ENCODE measurements at regions not wholly inside any gene's neighbourhood (a gene's known extent, or its start where the extent isn't known, plus 50 kb on each side); places are given as distances from the start of the nearest gene placed in this dataset.

- Histone ChIP-seq H3K4me3 (no peak overlapping the region), H3K4me1 (ENCODE audit: low read depth) (peaks cover 37% of the 10 kb centered on the region), H3K27ac (peak overlapping the region; percentile 31), H3K27me3 (no peaks in the 10 kb centered on the region), H3K9me3 (ENCODE audit: low read depth) (no peaks in the 10 kb centered on the region), H3K36me3 (no peaks in the 10 kb centered on the region)
- no peak for DNase-seq (ENCODE audit: low read depth in 1 of 2, low spot score in 1 of 2)
- TF ChIP-seq CTCF (IDR thresholded peaks at IDR 0.05; ENCODE audit: low read depth, low read length) = no peak
Observed at GRCh38 chr18:6561862-6562291, 147.2 kb upstream of the L3MBTL4 start.

GRCh38 chr18:6563896-6564295 is 149.2 kb upstream of the L3MBTL4 start:
- H3K27me3 ChIP-seq = no peaks in the 10 kb centered on the region
- no peak overlapping the region for H3K27ac ChIP-seq
- H3K9me3 ChIP-seq (ENCODE audit: low read depth) = no peaks in the 10 kb centered on the region
- DNase-seq (ENCODE audit: low read depth in 1 of 2, low spot score in 1 of 2) = no peak
- H3K4me3 ChIP-seq = no peak overlapping the region
- H3K4me1 ChIP-seq (ENCODE audit: low read depth) = peaks cover 20% of the 10 kb centered on the region
- no peak for TF ChIP-seq CTCF (IDR thresholded peaks at IDR 0.05; ENCODE audit: low read depth, low read length)
- H3K36me3 ChIP-seq = no peaks in the 10 kb centered on the region

GRCh38 chr18:6564950-6565814 is 150.5 kb upstream of the L3MBTL4 start:
- TF ChIP-seq CTCF (IDR thresholded peaks at IDR 0.05; ENCODE audit: low read depth, low read length) = no peak
- Histone ChIP-seq H3K4me3 (no peak overlapping the region), H3K27ac (no peak overlapping the region), H3K9me3 (ENCODE audit: low read depth) (no peaks in the 10 kb centered on the region), H3K27me3 (no peaks in the 10 kb centered on the region), H3K4me1 (ENCODE audit: low read depth) (peaks cover 7% of the 10 kb centered on the region), H3K36me3 (no peaks in the 10 kb centered on the region)
- DNase-seq (ENCODE audit: low read depth in 1 of 2, low spot score in 1 of 2) = peak in 1 of 2 donors; percentile 5

GRCh38 chr18:6565815-6566081 is 151.0 kb upstream of the L3MBTL4 start:
- TF ChIP-seq CTCF (IDR thresholded peaks at IDR 0.05; ENCODE audit: low read depth, low read length) = no peak
- Histone ChIP-seq H3K27me3 (no peaks in the 10 kb centered on the region), H3K4me3 (no peak overlapping the region), H3K9me3 (ENCODE audit: low read depth) (no peaks in the 10 kb centered on the region), H3K4me1 (ENCODE audit: low read depth) (peaks cover 7% of the 10 kb centered on the region), H3K36me3 (no peaks in the 10 kb centered on the region), H3K27ac (no peak overlapping the region)
- DNase-seq (ENCODE audit: low read depth in 1 of 2, low spot score in 1 of 2) = no peak

GRCh38 chr18:6566338-6566911 is 151.7 kb upstream of the L3MBTL4 start:
- Histone ChIP-seq H3K4me1 (ENCODE audit: low read depth) (peaks cover 7% of the 10 kb centered on the region), H3K9me3 (ENCODE audit: low read depth) (no peaks in the 10 kb centered on the region), H3K36me3 (no peaks in the 10 kb centered on the region), H3K27me3 (no peaks in the 10 kb centered on the region), H3K4me3 (no peak overlapping the region), H3K27ac (no peak overlapping the region)
- TF ChIP-seq CTCF (IDR thresholded peaks at IDR 0.05; ENCODE audit: low read depth, low read length) = no peak
- DNase-seq (ENCODE audit: low read depth in 1 of 2, low spot score in 1 of 2) = no peak
